ENCODE measurements at regions not wholly inside any gene's neighbourhood (a gene's known extent, or its start where the extent isn't known, plus 50 kb on each side); places are given as distances from the start of the nearest gene placed in this dataset.
A peak's percentile ranks its signal among the peaks of the same experiment; 100 is the strongest.
"Not testable (repeated sequence)": the region's sequence is repeated elsewhere in the genome, so short reads cannot be mapped to it uniquely, and the experiment has no call there.

DNA sequence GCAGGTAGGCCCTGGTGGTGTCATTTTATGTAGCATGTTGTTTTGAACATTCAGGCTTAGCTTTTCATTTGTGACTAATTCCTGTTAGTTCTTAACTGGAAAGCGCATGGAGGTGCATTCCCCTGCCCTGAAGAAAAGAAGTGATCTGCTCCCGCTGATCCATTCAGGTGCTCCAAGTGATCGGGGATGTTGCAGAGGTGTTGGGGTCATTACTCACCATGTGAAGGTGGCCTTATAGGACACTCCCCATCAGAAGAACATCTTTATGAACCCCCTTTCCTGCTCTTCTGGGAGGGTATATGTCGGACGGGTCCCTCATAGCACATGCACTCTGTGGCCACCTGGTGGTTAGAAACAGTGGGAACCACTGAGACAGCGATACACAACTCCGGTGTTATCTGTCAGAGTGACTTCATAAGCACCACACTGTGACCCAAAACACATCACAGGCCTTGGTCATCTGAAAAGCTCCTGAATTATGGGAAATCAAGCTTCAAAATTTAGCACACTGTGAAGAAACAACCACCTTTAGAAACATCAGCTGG is 172.5 kb upstream of the NOTCH2NLA start:
- peak; percentile 82 for ATAC-seq (ENCODE audit: insufficient read depth, low read depth)
- H3K9ac ChIP-seq (ENCODE audit: low read depth, low read length); H3K27me3 ChIP-seq (ENCODE audit: insufficient read depth, low read length, poor library complexity); H3K9me3 ChIP-seq (ENCODE audit: insufficient read depth, low read length, severe bottlenecking); H3K4me1 ChIP-seq (ENCODE audit: insufficient read depth, low read length); H4K20me1 ChIP-seq (ENCODE audit: insufficient read depth, low read length); H3K36me3 ChIP-seq (ENCODE audit: insufficient read depth, low read length); H2AFZ ChIP-seq (ENCODE audit: low read depth, low read length); H3K79me2 ChIP-seq (ENCODE audit: insufficient read depth, low read length); H3K4me3 ChIP-seq (ENCODE audit: low read depth in 1 of 2, low read length in 2 of 2); H3K4me2 ChIP-seq (ENCODE audit: insufficient read depth, low read length); H3K27ac ChIP-seq (ENCODE audit: low read length): not testable (repeated sequence)
- TF ChIP-seq, protein P1, sequence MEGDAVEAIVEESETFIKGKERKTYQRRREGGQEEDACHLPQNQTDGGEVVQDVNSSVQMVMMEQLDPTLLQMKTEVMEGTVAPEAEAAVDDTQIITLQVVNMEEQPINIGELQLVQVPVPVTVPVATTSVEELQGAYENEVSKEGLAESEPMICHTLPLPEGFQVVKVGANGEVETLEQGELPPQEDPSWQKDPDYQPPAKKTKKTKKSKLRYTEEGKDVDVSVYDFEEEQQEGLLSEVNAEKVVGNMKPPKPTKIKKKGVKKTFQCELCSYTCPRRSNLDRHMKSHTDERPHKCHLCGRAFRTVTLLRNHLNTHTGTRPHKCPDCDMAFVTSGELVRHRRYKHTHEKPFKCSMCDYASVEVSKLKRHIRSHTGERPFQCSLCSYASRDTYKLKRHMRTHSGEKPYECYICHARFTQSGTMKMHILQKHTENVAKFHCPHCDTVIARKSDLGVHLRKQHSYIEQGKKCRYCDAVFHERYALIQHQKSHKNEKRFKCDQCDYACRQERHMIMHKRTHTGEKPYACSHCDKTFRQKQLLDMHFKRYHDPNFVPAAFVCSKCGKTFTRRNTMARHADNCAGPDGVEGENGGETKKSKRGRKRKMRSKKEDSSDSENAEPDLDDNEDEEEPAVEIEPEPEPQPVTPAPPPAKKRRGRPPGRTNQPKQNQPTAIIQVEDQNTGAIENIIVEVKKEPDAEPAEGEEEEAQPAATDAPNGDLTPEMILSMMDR (IDR thresholded peaks at IDR 0.05; ENCODE audit: borderline replicate concordance, extremely low read depth, low read length, poor library complexity, severe bottlenecking): peak; percentile 46
- DNase-seq: peak; percentile 26

DNA sequence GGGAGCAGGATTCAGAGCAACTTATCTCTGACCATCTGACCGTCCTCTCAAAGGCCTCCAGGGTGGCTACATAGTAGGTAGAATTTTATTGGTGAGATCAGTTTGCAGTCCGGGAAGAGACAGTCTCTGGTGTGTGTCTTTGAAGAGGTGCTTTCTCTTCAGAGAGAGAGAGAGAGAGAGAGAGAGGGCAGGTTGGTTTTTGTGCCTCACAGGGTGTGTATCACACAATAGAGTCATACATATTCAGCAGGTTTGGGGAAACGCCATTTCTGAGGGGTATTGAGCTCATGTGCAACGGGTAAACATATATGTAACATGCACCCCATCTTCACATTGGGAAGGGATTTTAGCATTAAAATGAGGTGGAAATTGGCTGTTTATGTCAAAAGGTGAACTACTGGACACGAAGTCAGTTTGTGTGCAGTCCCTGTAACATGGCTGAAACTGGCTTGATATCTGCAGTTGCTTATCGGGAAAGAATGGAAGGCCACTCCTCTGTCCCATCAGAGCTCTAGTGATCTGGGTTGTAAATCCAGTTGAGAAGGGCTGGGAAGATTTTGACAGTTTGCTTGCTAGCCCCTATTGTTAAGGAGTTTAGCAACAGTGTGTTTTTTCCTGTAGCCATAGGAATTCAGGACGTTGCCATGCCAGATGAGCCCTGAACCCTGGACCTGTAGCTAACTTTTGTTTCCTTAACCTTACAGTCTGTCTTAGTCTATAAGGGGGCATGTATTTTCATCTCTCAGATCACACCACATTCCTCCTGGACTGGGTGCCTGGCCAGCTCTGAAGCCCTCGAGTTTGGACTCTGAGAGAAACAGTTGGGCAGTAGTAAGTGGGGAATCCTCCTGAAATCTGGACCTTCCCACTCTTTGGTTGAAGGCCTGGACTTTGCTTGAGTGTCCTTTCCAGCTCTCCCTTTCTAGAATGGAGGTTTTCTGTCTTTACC is 171.6 kb upstream of the NOTCH2NLA start:
- H3K79me2 ChIP-seq (ENCODE audit: insufficient read depth, low read length); H3K4me1 ChIP-seq (ENCODE audit: insufficient read depth, low read length); H3K4me2 ChIP-seq (ENCODE audit: insufficient read depth, low read length); H3K27me3 ChIP-seq (ENCODE audit: insufficient read depth, low read length, poor library complexity); H3K4me3 ChIP-seq (ENCODE audit: low read depth in 1 of 2, low read length in 2 of 2); H3K36me3 ChIP-seq (ENCODE audit: insufficient read depth, low read length); H3K9me3 ChIP-seq (ENCODE audit: insufficient read depth, low read length, severe bottlenecking); H3K9ac ChIP-seq (ENCODE audit: low read depth, low read length); H4K20me1 ChIP-seq (ENCODE audit: insufficient read depth, low read length); DNase-seq; ATAC-seq (ENCODE audit: insufficient read depth, low read depth): not testable (repeated sequence)
- Histone ChIP-seq H2AFZ (ENCODE audit: low read depth, low read length) (0 out of 2 replicates have a peak overlapping the region, but pooled peaks have one; percentile 3), H3K27ac (ENCODE audit: low read length) (peak overlapping the region; percentile 40; the same call in 1 of the 2 replicates)

DNA sequence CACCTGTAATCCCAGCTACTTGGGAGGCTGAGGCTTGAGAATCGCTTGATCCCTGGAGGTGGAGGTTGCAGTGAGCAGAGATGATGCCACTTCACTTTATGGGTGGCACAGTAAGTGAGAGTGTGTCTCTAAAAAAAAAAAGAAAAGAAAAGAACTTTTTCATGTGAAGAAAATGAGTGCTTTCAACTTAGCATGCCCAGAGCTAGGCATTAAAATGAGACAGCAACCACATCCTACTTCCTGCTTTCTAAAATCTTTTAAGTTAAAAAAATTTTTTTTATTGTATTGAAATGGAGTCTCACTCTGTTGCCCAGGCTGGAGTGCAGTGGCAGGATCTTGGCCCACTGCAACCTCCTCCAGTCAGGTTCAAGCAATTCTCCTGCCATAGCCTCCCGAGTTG is 170.4 kb upstream of the NOTCH2NLA start:
- peak; percentile 75 for ATAC-seq (ENCODE audit: insufficient read depth, low read depth)

DNA sequence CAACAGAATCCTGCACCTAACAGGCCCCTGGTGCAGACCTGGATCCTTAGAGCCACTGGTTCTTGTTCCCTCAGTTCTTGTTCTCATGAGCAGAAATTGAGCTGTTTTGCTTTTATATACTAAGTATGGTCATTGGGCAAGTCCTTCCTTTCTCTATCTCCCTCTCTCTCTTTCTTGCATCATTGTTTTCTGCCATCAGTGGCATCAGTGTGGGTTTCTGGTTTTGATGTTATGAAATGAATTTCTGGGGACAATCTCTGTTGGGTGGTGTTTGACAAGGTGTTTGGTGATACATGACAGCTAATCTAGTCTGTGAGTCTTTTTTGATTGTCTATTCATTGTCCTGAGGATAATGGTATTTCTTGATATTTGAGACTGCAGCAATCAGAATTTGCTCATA is 168.0 kb upstream of the NOTCH2NLA start:
- H3K9ac ChIP-seq (ENCODE audit: low read depth, low read length); H3K4me1 ChIP-seq (ENCODE audit: insufficient read depth, low read length); H3K27ac ChIP-seq (ENCODE audit: low read length); DNase-seq; H2AFZ ChIP-seq (ENCODE audit: low read depth, low read length); H3K27me3 ChIP-seq (ENCODE audit: insufficient read depth, low read length, poor library complexity); H3K9me3 ChIP-seq (ENCODE audit: insufficient read depth, low read length, severe bottlenecking); H3K4me2 ChIP-seq (ENCODE audit: insufficient read depth, low read length); H4K20me1 ChIP-seq (ENCODE audit: insufficient read depth, low read length); ATAC-seq (ENCODE audit: insufficient read depth, low read depth); H3K4me3 ChIP-seq (ENCODE audit: low read depth in 1 of 2, low read length in 2 of 2); H3K79me2 ChIP-seq (ENCODE audit: insufficient read depth, low read length); H3K36me3 ChIP-seq (ENCODE audit: insufficient read depth, low read length): not testable (repeated sequence)

More for the DNA sequence above, 170.4 kb upstream of the NOTCH2NLA start:
- not testable (repeated sequence) for H3K4me3 ChIP-seq (ENCODE audit: low read depth in 1 of 2, low read length in 2 of 2); H3K79me2 ChIP-seq (ENCODE audit: insufficient read depth, low read length); H3K36me3 ChIP-seq (ENCODE audit: insufficient read depth, low read length); H2AFZ ChIP-seq (ENCODE audit: low read depth, low read length); H3K9ac ChIP-seq (ENCODE audit: low read depth, low read length); H3K27me3 ChIP-seq (ENCODE audit: insufficient read depth, low read length, poor library complexity); H3K4me1 ChIP-seq (ENCODE audit: insufficient read depth, low read length); H3K9me3 ChIP-seq (ENCODE audit: insufficient read depth, low read length, severe bottlenecking); H4K20me1 ChIP-seq (ENCODE audit: insufficient read depth, low read length); H3K4me2 ChIP-seq (ENCODE audit: insufficient read depth, low read length); H3K27ac ChIP-seq (ENCODE audit: low read length)
- DNase-seq: peak; percentile 27

- not testable (repeated sequence) for H3K36me3 ChIP-seq (ENCODE audit: insufficient read depth, low read length); H3K4me3 ChIP-seq (ENCODE audit: low read depth in 1 of 2, low read length in 2 of 2); H4K20me1 ChIP-seq (ENCODE audit: insufficient read depth, low read length); H3K4me1 ChIP-seq (ENCODE audit: insufficient read depth, low read length); H3K27me3 ChIP-seq (ENCODE audit: insufficient read depth, low read length, poor library complexity); H3K27ac ChIP-seq (ENCODE audit: low read length); H3K9me3 ChIP-seq (ENCODE audit: insufficient read depth, low read length, severe bottlenecking); ATAC-seq (ENCODE audit: insufficient read depth, low read depth); H3K4me2 ChIP-seq (ENCODE audit: insufficient read depth, low read length); H2AFZ ChIP-seq (ENCODE audit: low read depth, low read length); H3K79me2 ChIP-seq (ENCODE audit: insufficient read depth, low read length); DNase-seq; H3K9ac ChIP-seq (ENCODE audit: low read depth, low read length)
Observed at GRCh38 chr1:146396242-146396641, 167.4 kb upstream of the NOTCH2NLA start.

DNA sequence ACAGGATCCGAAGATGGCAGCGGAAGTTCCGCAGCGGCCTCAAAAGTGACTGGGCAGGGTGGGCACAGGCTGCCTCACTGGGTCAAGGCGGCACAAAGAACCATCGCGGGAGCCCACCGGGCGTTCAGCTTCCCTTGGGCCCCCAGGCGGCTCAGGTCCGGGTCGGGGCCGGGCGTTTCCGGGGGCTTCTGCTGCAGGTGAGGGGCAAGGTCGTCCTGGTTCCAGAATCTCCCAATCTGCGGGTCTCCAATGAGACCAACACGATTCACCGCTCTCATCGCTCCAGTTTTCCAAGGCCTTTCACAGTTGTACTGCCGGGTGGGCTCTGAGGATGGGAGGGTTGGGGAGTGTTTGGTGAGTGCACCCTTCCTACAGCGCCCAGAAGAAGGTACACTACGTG is 165.0 kb upstream of the NOTCH2NLA start:
- not testable (repeated sequence) for H3K4me3 ChIP-seq (ENCODE audit: low read depth in 1 of 2, low read length in 2 of 2); H3K27me3 ChIP-seq (ENCODE audit: insufficient read depth, low read length, poor library complexity); H2AFZ ChIP-seq (ENCODE audit: low read depth, low read length); DNase-seq; H3K4me2 ChIP-seq (ENCODE audit: insufficient read depth, low read length); H3K27ac ChIP-seq (ENCODE audit: low read length); H4K20me1 ChIP-seq (ENCODE audit: insufficient read depth, low read length); H3K36me3 ChIP-seq (ENCODE audit: insufficient read depth, low read length); ATAC-seq (ENCODE audit: insufficient read depth, low read depth); H3K9ac ChIP-seq (ENCODE audit: low read depth, low read length); H3K4me1 ChIP-seq (ENCODE audit: insufficient read depth, low read length); H3K9me3 ChIP-seq (ENCODE audit: insufficient read depth, low read length, severe bottlenecking); H3K79me2 ChIP-seq (ENCODE audit: insufficient read depth, low read length)

- not testable (repeated sequence) for H3K27me3 ChIP-seq (ENCODE audit: insufficient read depth, low read length, poor library complexity); ATAC-seq (ENCODE audit: insufficient read depth, low read depth); H3K4me2 ChIP-seq (ENCODE audit: insufficient read depth, low read length); H3K79me2 ChIP-seq (ENCODE audit: insufficient read depth, low read length); H3K4me3 ChIP-seq (ENCODE audit: low read depth in 1 of 2, low read length in 2 of 2); H2AFZ ChIP-seq (ENCODE audit: low read depth, low read length); H3K27ac ChIP-seq (ENCODE audit: low read length); H3K9me3 ChIP-seq (ENCODE audit: insufficient read depth, low read length, severe bottlenecking); H4K20me1 ChIP-seq (ENCODE audit: insufficient read depth, low read length); DNase-seq; H3K9ac ChIP-seq (ENCODE audit: low read depth, low read length); H3K36me3 ChIP-seq (ENCODE audit: insufficient read depth, low read length)
- peaks cover 13% of the 10 kb centered on the region for H3K4me1 ChIP-seq (ENCODE audit: insufficient read depth, low read length)
Observed at GRCh38 chr1:146393154-146393553, 164.3 kb upstream of the NOTCH2NLA start.
